ENCODE measurements at regions not wholly inside any gene's neighbourhood (a gene's known extent, or its start where the extent isn't known, plus 50 kb on each side); places are given as distances from the start of the nearest gene placed in this dataset.

DNA sequence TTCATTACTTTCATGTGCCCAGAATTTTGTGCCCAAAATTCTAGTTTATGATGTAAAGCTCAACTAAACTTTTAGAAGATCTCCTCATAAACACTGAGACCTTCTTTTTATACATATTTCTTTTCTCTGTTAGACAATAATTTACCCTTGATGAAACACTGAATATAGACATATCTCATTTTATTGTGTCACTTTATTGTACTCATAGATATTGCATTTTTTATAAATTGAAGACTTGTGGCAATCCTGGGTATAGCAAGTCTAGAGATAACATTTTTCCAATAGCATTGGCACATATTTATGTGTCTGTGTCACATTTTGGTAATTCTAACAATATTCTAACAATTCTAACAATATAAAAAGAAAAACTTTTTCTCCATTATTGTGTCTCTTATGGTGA, 74.9 kb upstream of the POU3F2 start:
- Mint-ChIP-seq H3K27me3 (ENCODE audit: low read depth, unreplicated experiment) (no peaks in the 10 kb centered on the region), H3K4me1 (ENCODE audit: low read depth, unreplicated experiment) (no peaks in the 10 kb centered on the region), H3K9me3 (ENCODE audit: unreplicated experiment) (peaks cover 4% of the 10 kb centered on the region), H3K4me3 (ENCODE audit: unreplicated experiment) (no peak overlapping the region), H3K36me3 (ENCODE audit: low read depth, unreplicated experiment) (no peaks in the 10 kb centered on the region), H3K27ac (ENCODE audit: unreplicated experiment) (no peak overlapping the region)
- Histone ChIP-seq H3K27me3 (ENCODE audit: insufficient read depth, low read length) (no peaks in the 10 kb centered on the region), H4K20me1 (ENCODE audit: insufficient read depth, low read length) (no peaks in the 10 kb centered on the region), H3K36me3 (ENCODE audit: insufficient read depth, low read length) (no peaks in the 10 kb centered on the region), H3K4me2 (ENCODE audit: low read length) (no peak overlapping the region), H2AFZ (ENCODE audit: low read depth, low read length) (no peak overlapping the region), H3K9ac (ENCODE audit: low read length) (no peak overlapping the region), H3K4me3 (ENCODE audit: insufficient read depth, low read depth, low read length) (no peak overlapping the region), H3K27ac (ENCODE audit: low read depth, low read length) (no peak overlapping the region), H3K4me1 (ENCODE audit: insufficient read depth, low read length) (no peaks in the 10 kb centered on the region), H3K9me3 (ENCODE audit: insufficient read depth, low read depth, low read length) (no peaks in the 10 kb centered on the region), H3K79me2 (ENCODE audit: insufficient read depth, low read length) (no peaks in the 10 kb centered on the region)
- TF ChIP-seq, protein P1, sequence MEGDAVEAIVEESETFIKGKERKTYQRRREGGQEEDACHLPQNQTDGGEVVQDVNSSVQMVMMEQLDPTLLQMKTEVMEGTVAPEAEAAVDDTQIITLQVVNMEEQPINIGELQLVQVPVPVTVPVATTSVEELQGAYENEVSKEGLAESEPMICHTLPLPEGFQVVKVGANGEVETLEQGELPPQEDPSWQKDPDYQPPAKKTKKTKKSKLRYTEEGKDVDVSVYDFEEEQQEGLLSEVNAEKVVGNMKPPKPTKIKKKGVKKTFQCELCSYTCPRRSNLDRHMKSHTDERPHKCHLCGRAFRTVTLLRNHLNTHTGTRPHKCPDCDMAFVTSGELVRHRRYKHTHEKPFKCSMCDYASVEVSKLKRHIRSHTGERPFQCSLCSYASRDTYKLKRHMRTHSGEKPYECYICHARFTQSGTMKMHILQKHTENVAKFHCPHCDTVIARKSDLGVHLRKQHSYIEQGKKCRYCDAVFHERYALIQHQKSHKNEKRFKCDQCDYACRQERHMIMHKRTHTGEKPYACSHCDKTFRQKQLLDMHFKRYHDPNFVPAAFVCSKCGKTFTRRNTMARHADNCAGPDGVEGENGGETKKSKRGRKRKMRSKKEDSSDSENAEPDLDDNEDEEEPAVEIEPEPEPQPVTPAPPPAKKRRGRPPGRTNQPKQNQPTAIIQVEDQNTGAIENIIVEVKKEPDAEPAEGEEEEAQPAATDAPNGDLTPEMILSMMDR (IDR thresholded peaks at IDR 0.05; ENCODE audit: insufficient read depth, low read depth, low read length), result no peak
- TF ChIP-seq EZH2 (IDR thresholded peaks at IDR 0.05; ENCODE audit: insufficient read depth, low read length), result no peak
- FAIRE-seq (no peak), DNase-seq (ENCODE audit: low read depth) (no peak)

- Histone ChIP-seq H3K9me3 (ENCODE audit: insufficient read depth, low read depth, low read length) (no peaks in the 10 kb centered on the region), H3K4me2 (ENCODE audit: low read length) (peak overlapping the region; percentile 78), H3K4me1 (ENCODE audit: insufficient read depth, low read length) (no peaks in the 10 kb centered on the region), H3K9ac (ENCODE audit: low read length) (peak overlapping the region; percentile 23), H3K36me3 (ENCODE audit: insufficient read depth, low read length) (no peaks in the 10 kb centered on the region), H3K4me3 (ENCODE audit: insufficient read depth, low read depth, low read length) (peak overlapping the region; percentile 27), H4K20me1 (ENCODE audit: insufficient read depth, low read length) (no peaks in the 10 kb centered on the region), H2AFZ (ENCODE audit: low read depth, low read length) (peak overlapping the region; percentile 61), H3K27me3 (ENCODE audit: insufficient read depth, low read length) (no peaks in the 10 kb centered on the region), H3K27ac (ENCODE audit: low read depth, low read length) (no peak overlapping the region), H3K79me2 (ENCODE audit: insufficient read depth, low read length) (no peaks in the 10 kb centered on the region)
- Mint-ChIP-seq H3K27ac (ENCODE audit: unreplicated experiment) (peak overlapping the region; percentile 2), H3K4me1 (ENCODE audit: low read depth, unreplicated experiment) (no peaks in the 10 kb centered on the region), H3K27me3 (ENCODE audit: low read depth, unreplicated experiment) (no peaks in the 10 kb centered on the region), H3K36me3 (ENCODE audit: low read depth, unreplicated experiment) (no peaks in the 10 kb centered on the region), H3K9me3 (ENCODE audit: unreplicated experiment) (peaks cover 4% of the 10 kb centered on the region), H3K4me3 (ENCODE audit: unreplicated experiment) (no peak overlapping the region)
- no peak for TF ChIP-seq EZH2 (IDR thresholded peaks at IDR 0.05; ENCODE audit: insufficient read depth, low read length)
- TF ChIP-seq, protein P1 (IDR thresholded peaks at IDR 0.05; ENCODE audit: insufficient read depth, low read depth, low read length), result no peak
- peak; percentile 22 for DNase-seq (ENCODE audit: low read depth)
- FAIRE-seq, result no peak
Observed at GRCh38 chr6:98764373-98764911, 69.9 kb upstream of the POU3F2 start.

GRCh38 chr6:98769546-98769945, 64.8 kb upstream of the POU3F2 start:
- H3K4me3 ChIP-seq (ENCODE audit: insufficient read depth, low read depth, low read length), result no peak overlapping the region
- H3K79me2 ChIP-seq (ENCODE audit: insufficient read depth, low read length), result no peaks in the 10 kb centered on the region
- Mint-ChIP-seq H3K4me3 (ENCODE audit: unreplicated experiment) (no peak overlapping the region), H3K36me3 (ENCODE audit: low read depth, unreplicated experiment) (no peaks in the 10 kb centered on the region), H3K27ac (ENCODE audit: unreplicated experiment) (no peak overlapping the region), H3K27me3 (ENCODE audit: low read depth, unreplicated experiment) (peaks cover 8% of the 10 kb centered on the region), H3K9me3 (ENCODE audit: unreplicated experiment) (peaks cover 2% of the 10 kb centered on the region), H3K4me1 (ENCODE audit: low read depth, unreplicated experiment) (no peaks in the 10 kb centered on the region)
- H3K9ac ChIP-seq (ENCODE audit: low read length), result no peak overlapping the region
- H3K27me3 ChIP-seq (ENCODE audit: insufficient read depth, low read length), result no peaks in the 10 kb centered on the region
- H3K36me3 ChIP-seq (ENCODE audit: insufficient read depth, low read length), result no peaks in the 10 kb centered on the region
- no peak overlapping the region for H2AFZ ChIP-seq (ENCODE audit: low read depth, low read length)
- H3K4me2 ChIP-seq (ENCODE audit: low read length), result no peak overlapping the region
- no peak for TF ChIP-seq EZH2 (IDR thresholded peaks at IDR 0.05; ENCODE audit: insufficient read depth, low read length)
- TF ChIP-seq, protein P1 (IDR thresholded peaks at IDR 0.05; ENCODE audit: insufficient read depth, low read depth, low read length), result peak; percentile 33
- no peak overlapping the region for H3K27ac ChIP-seq (ENCODE audit: low read depth, low read length)
- H3K4me1 ChIP-seq (ENCODE audit: insufficient read depth, low read length), result no peaks in the 10 kb centered on the region
- no peak for FAIRE-seq
- no peaks in the 10 kb centered on the region for H3K9me3 ChIP-seq (ENCODE audit: insufficient read depth, low read depth, low read length)
- peak; percentile 40 for DNase-seq (ENCODE audit: low read depth)
- no peaks in the 10 kb centered on the region for H4K20me1 ChIP-seq (ENCODE audit: insufficient read depth, low read length)
